ENCODE measurements at regions not wholly inside any gene's neighbourhood (a gene's known extent, or its start where the extent isn't known, plus 50 kb on each side); places are given as distances from the start of the nearest gene placed in this dataset.

- no peak overlapping the region for H3K4me3 ChIP-seq (ENCODE audit: low read depth, low read length)
- H2AFZ ChIP-seq (ENCODE audit: low read length, unreplicated experiment), result no peak overlapping the region
- no peaks in the 10 kb centered on the region for H3K36me3 ChIP-seq (ENCODE audit: insufficient read depth, low read length)
- H3K4me1 ChIP-seq (ENCODE audit: control insufficient read depth, insufficient read depth, low read length, unreplicated experiment), result no peaks in the 10 kb centered on the region
- H3K79me2 ChIP-seq (ENCODE audit: control insufficient read depth, insufficient read depth, low read length, unreplicated experiment), result no peaks in the 10 kb centered on the region
- H3K27ac ChIP-seq (ENCODE audit: low read depth, low read length), result no peak overlapping the region
- H3K27me3 ChIP-seq (ENCODE audit: insufficient read depth, low read length), result no peaks in the 10 kb centered on the region
These were observed 477.9 kb upstream of the HTR2A start for GRCh38 chr13:47374741-47375140.

- Histone ChIP-seq H3K4me1 (ENCODE audit: control insufficient read depth, insufficient read depth, low read length, unreplicated experiment) (no peaks in the 10 kb centered on the region), H3K36me3 (ENCODE audit: insufficient read depth, low read length) (no peaks in the 10 kb centered on the region), H3K4me3 (ENCODE audit: low read depth, low read length) (no peak overlapping the region), H3K79me2 (ENCODE audit: control insufficient read depth, insufficient read depth, low read length, unreplicated experiment) (no peaks in the 10 kb centered on the region), H2AFZ (ENCODE audit: low read length, unreplicated experiment) (no peak overlapping the region), H3K27ac (ENCODE audit: low read depth, low read length) (no peak overlapping the region), H3K27me3 (ENCODE audit: insufficient read depth, low read length) (no peaks in the 10 kb centered on the region)
These were observed 475.9 kb upstream of the HTR2A start for GRCh38 chr13:47372751-47373150.

- H3K27ac ChIP-seq (ENCODE audit: low read depth, low read length), result no peak overlapping the region
- no peaks in the 10 kb centered on the region for H3K36me3 ChIP-seq (ENCODE audit: insufficient read depth, low read length)
- no peaks in the 10 kb centered on the region for H3K4me1 ChIP-seq (ENCODE audit: control insufficient read depth, insufficient read depth, low read length, unreplicated experiment)
- no peaks in the 10 kb centered on the region for H3K79me2 ChIP-seq (ENCODE audit: control insufficient read depth, insufficient read depth, low read length, unreplicated experiment)
- no peak overlapping the region for H3K4me3 ChIP-seq (ENCODE audit: low read depth, low read length)
- no peaks in the 10 kb centered on the region for H3K27me3 ChIP-seq (ENCODE audit: insufficient read depth, low read length)
- no peak overlapping the region for H2AFZ ChIP-seq (ENCODE audit: low read length, unreplicated experiment)
These were observed 454.9 kb upstream of the HTR2A start for GRCh38 chr13:47351798-47352197.

- Histone ChIP-seq H3K27ac (ENCODE audit: low read depth, low read length) (no peak overlapping the region), H3K27me3 (ENCODE audit: insufficient read depth, low read length) (no peaks in the 10 kb centered on the region), H3K79me2 (ENCODE audit: control insufficient read depth, insufficient read depth, low read length, unreplicated experiment) (no peaks in the 10 kb centered on the region), H3K4me3 (ENCODE audit: low read depth, low read length) (no peak overlapping the region), H3K36me3 (ENCODE audit: insufficient read depth, low read length) (no peaks in the 10 kb centered on the region), H2AFZ (ENCODE audit: low read length, unreplicated experiment) (no peak overlapping the region), H3K4me1 (ENCODE audit: control insufficient read depth, insufficient read depth, low read length, unreplicated experiment) (no peaks in the 10 kb centered on the region)
These were observed 453.7 kb upstream of the HTR2A start for GRCh38 chr13:47350334-47351124.

GRCh38 chr13:47349211-47349610 is 452.4 kb upstream of the HTR2A start:
- Histone ChIP-seq H2AFZ (ENCODE audit: low read length, unreplicated experiment) (no peak overlapping the region), H3K4me3 (ENCODE audit: low read depth, low read length) (no peak overlapping the region)

GRCh38 chr13:47337781-47338507 is 441.1 kb upstream of the HTR2A start:
- no peak overlapping the region for H3K27ac ChIP-seq (ENCODE audit: low read depth, low read length)
- H2AFZ ChIP-seq (ENCODE audit: low read length, unreplicated experiment), result peak overlapping the region; percentile 49
- no peaks in the 10 kb centered on the region for H3K36me3 ChIP-seq (ENCODE audit: insufficient read depth, low read length)
- no peaks in the 10 kb centered on the region for H3K27me3 ChIP-seq (ENCODE audit: insufficient read depth, low read length)
- peaks cover 13% of the 10 kb centered on the region for H3K4me1 ChIP-seq (ENCODE audit: control insufficient read depth, insufficient read depth, low read length, unreplicated experiment)
- no peaks in the 10 kb centered on the region for H3K79me2 ChIP-seq (ENCODE audit: control insufficient read depth, insufficient read depth, low read length, unreplicated experiment)
- no peak overlapping the region for H3K4me3 ChIP-seq (ENCODE audit: low read depth, low read length)

More at GRCh38 chr13:47349211-47349610, 452.4 kb upstream of the HTR2A start:
- Histone ChIP-seq H3K27me3 (ENCODE audit: insufficient read depth, low read length) (no peaks in the 10 kb centered on the region), H3K36me3 (ENCODE audit: insufficient read depth, low read length) (no peaks in the 10 kb centered on the region), H3K4me1 (ENCODE audit: control insufficient read depth, insufficient read depth, low read length, unreplicated experiment) (no peaks in the 10 kb centered on the region), H3K79me2 (ENCODE audit: control insufficient read depth, insufficient read depth, low read length, unreplicated experiment) (no peaks in the 10 kb centered on the region), H3K27ac (ENCODE audit: low read depth, low read length) (no peak overlapping the region)

- Histone ChIP-seq H2AFZ (ENCODE audit: low read length, unreplicated experiment) (peak overlapping the region; percentile 28), H3K36me3 (ENCODE audit: insufficient read depth, low read length) (no peaks in the 10 kb centered on the region), H3K4me1 (ENCODE audit: control insufficient read depth, insufficient read depth, low read length, unreplicated experiment) (peaks cover 13% of the 10 kb centered on the region), H3K79me2 (ENCODE audit: control insufficient read depth, insufficient read depth, low read length, unreplicated experiment) (no peaks in the 10 kb centered on the region), H3K27me3 (ENCODE audit: insufficient read depth, low read length) (no peaks in the 10 kb centered on the region), H3K4me3 (ENCODE audit: low read depth, low read length) (no peak overlapping the region), H3K27ac (ENCODE audit: low read depth, low read length) (peak overlapping the region; percentile 28; the same call in 1 of the 2 replicates)
These were observed 437.3 kb upstream of the HTR2A start for GRCh38 chr13:47334173-47334572.

- peak overlapping the region; percentile 32 for H2AFZ ChIP-seq (ENCODE audit: low read length, unreplicated experiment)
- H3K27ac ChIP-seq (ENCODE audit: low read depth, low read length), result no peak overlapping the region
- H3K79me2 ChIP-seq (ENCODE audit: control insufficient read depth, insufficient read depth, low read length, unreplicated experiment), result no peaks in the 10 kb centered on the region
- H3K4me1 ChIP-seq (ENCODE audit: control insufficient read depth, insufficient read depth, low read length, unreplicated experiment), result peaks cover 8% of the 10 kb centered on the region
- no peaks in the 10 kb centered on the region for H3K27me3 ChIP-seq (ENCODE audit: insufficient read depth, low read length)
- H3K4me3 ChIP-seq (ENCODE audit: low read depth, low read length), result no peak overlapping the region
- H3K36me3 ChIP-seq (ENCODE audit: insufficient read depth, low read length), result no peaks in the 10 kb centered on the region
These were observed 435.3 kb upstream of the HTR2A start for GRCh38 chr13:47332149-47332548.

- Histone ChIP-seq H3K27ac (ENCODE audit: low read depth, low read length) (no peak overlapping the region), H2AFZ (ENCODE audit: low read length, unreplicated experiment) (no peak overlapping the region), H3K79me2 (ENCODE audit: control insufficient read depth, insufficient read depth, low read length, unreplicated experiment) (no peaks in the 10 kb centered on the region), H3K4me3 (ENCODE audit: low read depth, low read length) (no peak overlapping the region), H3K4me1 (ENCODE audit: control insufficient read depth, insufficient read depth, low read length, unreplicated experiment) (peaks cover 8% of the 10 kb centered on the region), H3K27me3 (ENCODE audit: insufficient read depth, low read length) (no peaks in the 10 kb centered on the region), H3K36me3 (ENCODE audit: insufficient read depth, low read length) (no peaks in the 10 kb centered on the region)
These were observed 433.2 kb upstream of the HTR2A start for GRCh38 chr13:47330031-47330430.

- no peak overlapping the region for H2AFZ ChIP-seq (ENCODE audit: low read length, unreplicated experiment)
- H3K79me2 ChIP-seq (ENCODE audit: control insufficient read depth, insufficient read depth, low read length, unreplicated experiment), result no peaks in the 10 kb centered on the region
- no peaks in the 10 kb centered on the region for H3K27me3 ChIP-seq (ENCODE audit: insufficient read depth, low read length)
- H3K4me1 ChIP-seq (ENCODE audit: control insufficient read depth, insufficient read depth, low read length, unreplicated experiment), result no peaks in the 10 kb centered on the region
- H3K27ac ChIP-seq (ENCODE audit: low read depth, low read length), result no peak overlapping the region
- H3K36me3 ChIP-seq (ENCODE audit: insufficient read depth, low read length), result no peaks in the 10 kb centered on the region
- H3K4me3 ChIP-seq (ENCODE audit: low read depth, low read length), result no peak overlapping the region
These were observed 431.0 kb upstream of the HTR2A start for GRCh38 chr13:47327861-47328260.

GRCh38 chr13:47326061-47326460 is 429.2 kb upstream of the HTR2A start:
- H3K36me3 ChIP-seq (ENCODE audit: insufficient read depth, low read length), result no peaks in the 10 kb centered on the region
- H2AFZ ChIP-seq (ENCODE audit: low read length, unreplicated experiment), result no peak overlapping the region
- no peak overlapping the region for H3K27ac ChIP-seq (ENCODE audit: low read depth, low read length)
- no peaks in the 10 kb centered on the region for H3K79me2 ChIP-seq (ENCODE audit: control insufficient read depth, insufficient read depth, low read length, unreplicated experiment)
- no peaks in the 10 kb centered on the region for H3K27me3 ChIP-seq (ENCODE audit: insufficient read depth, low read length)
- no peak overlapping the region for H3K4me3 ChIP-seq (ENCODE audit: low read depth, low read length)
- H3K4me1 ChIP-seq (ENCODE audit: control insufficient read depth, insufficient read depth, low read length, unreplicated experiment), result no peaks in the 10 kb centered on the region

All from ACC112 (cell line).